ENCODE measurements at regions not wholly inside any gene's neighbourhood (a gene's known extent, or its start where the extent isn't known, plus 50 kb on each side); places are given as distances from the start of the nearest gene placed in this dataset.
"Not testable (repeated sequence)": the region's sequence is repeated elsewhere in the genome, so short reads cannot be mapped to it uniquely, and the experiment has no call there.

GRCh38 chrX:122184791-122185190, 999.3 kb upstream of the GRIA3 start:
- DNase-seq (ENCODE audit: low read depth in 2 of 2) = no peak

DNA sequence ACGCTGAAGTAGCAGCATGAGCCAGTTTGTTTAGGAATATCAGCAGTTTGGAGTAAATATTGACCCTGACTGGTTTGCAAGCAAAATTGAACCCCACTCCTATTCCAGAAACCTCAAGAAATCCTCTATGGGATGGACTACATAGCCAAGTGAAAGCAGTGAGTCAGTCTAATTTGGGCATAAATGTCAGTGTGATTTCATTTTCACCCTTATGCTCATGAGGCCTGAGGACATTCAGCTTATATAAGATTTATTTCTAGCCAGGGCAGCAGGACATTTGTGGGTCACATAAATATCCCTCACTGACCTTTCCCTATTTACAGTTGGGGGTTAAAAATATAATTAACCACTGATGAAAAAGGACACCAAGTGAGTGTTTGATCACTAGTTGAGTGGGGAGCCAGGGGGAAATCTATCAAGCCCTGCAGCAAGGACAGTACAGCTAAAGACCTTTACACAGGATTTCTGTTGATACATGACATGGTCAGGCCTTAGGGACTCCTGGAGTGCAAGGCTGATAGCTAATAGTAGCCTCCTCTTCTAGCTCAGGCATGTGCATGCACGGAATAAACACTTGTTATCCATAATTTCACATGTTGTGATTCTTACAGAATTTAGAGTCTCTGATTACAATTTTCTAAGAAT, 996.9 kb upstream of the GRIA3 start:
- DNase-seq (ENCODE audit: low read depth in 2 of 2) = no peak

- peak; percentile 2 to 8 for DNase-seq (ENCODE audit: low read depth in 2 of 2)
Measured at GRCh38 chrX:122188751-122189150, 995.3 kb upstream of the GRIA3 start.

DNA sequence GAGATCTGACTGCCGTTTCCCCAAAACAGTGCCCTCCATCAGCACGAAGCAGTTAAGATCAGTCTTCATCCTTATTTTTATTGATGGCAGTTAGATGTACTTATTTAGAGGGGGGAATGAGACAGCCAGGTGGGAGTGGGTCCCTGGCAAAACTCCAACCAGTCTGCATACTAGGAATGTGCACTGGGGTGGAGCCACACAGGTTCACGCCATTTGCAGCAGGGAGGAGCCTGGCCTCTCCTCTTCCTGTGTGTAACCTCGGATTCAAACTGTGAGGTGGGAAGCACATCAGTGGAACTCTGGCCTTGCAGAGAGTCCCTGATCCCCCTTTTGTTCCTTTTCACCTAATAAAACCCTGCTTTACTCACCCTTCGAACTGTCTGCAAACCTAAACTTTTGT, 987.7 kb upstream of the GRIA3 start:
- DNase-seq (ENCODE audit: low read depth in 2 of 2) = no peak

- DNase-seq (ENCODE audit: low read depth in 2 of 2) = no peak
Measured at GRCh38 chrX:122203399-122203798, 980.7 kb upstream of the GRIA3 start.

DNA sequence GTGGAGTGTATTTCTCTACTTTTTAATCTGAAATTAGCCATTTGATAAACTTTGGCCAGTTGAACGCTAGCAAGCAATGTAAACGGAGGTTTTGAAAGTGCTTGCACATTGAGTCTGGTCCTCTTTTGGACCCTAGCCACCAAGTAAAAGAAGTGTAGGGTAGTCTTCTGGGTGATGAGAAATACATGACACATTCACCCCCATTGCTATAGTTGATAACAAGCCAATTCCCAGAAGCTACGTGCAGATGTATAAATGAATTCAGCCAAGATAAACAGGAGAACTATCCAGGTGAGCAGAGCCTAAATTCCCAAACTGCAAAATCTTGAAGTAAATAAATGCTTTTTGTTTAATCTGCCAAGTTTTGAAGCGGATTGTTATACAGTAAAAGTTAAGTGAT, 965.4 kb upstream of the GRIA3 start:
- no peak for DNase-seq (ENCODE audit: low read depth in 2 of 2)

- DNase-seq (ENCODE audit: low read depth in 2 of 2) = no peak
Measured at GRCh38 chrX:122219226-122219625, 964.9 kb upstream of the GRIA3 start.

- no peak for DNase-seq (ENCODE audit: low read depth in 2 of 2)
Measured at GRCh38 chrX:122219735-122220134, 964.3 kb upstream of the GRIA3 start.

- no peak for DNase-seq (ENCODE audit: low read depth in 2 of 2)
Measured at GRCh38 chrX:122220644-122221373, 963.3 kb upstream of the GRIA3 start.

- DNase-seq (ENCODE audit: low read depth in 2 of 2) = not testable (repeated sequence)
Measured at GRCh38 chrX:122221810-122222209, 962.3 kb upstream of the GRIA3 start.

GRCh38 chrX:122224137-122224536, 959.9 kb upstream of the GRIA3 start:
- not testable (repeated sequence) for DNase-seq (ENCODE audit: low read depth in 2 of 2)

GRCh38 chrX:122238801-122239200, 945.3 kb upstream of the GRIA3 start:
- peak; percentile 7 to 10 for DNase-seq (ENCODE audit: low read depth in 2 of 2)

GRCh38 chrX:122241959-122242358, 942.1 kb upstream of the GRIA3 start:
- no peak for DNase-seq (ENCODE audit: low read depth in 2 of 2)

- no peak for DNase-seq (ENCODE audit: low read depth in 2 of 2)
Measured at GRCh38 chrX:122244080-122244479, 940.0 kb upstream of the GRIA3 start.

DNA sequence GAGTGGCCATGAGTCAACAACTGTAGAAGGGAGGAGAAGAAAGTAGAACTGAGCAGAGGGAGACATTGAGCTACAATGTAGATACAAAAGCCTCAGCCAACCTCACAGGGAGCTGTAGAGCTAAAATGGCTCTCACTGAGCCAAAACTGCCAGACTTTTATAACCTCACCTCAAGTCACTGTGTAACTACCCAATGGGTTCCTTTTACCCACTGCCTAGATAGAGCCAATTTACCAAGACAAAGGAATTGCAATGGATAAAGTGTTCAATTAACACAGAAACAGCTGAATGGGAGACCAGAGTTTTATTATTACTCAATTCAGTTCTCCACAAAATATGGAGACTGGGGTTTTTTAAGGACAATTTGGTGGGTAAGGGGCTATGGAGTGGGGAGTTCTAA, 938.9 kb upstream of the GRIA3 start:
- DNase-seq (ENCODE audit: low read depth in 2 of 2) = no peak

DNA sequence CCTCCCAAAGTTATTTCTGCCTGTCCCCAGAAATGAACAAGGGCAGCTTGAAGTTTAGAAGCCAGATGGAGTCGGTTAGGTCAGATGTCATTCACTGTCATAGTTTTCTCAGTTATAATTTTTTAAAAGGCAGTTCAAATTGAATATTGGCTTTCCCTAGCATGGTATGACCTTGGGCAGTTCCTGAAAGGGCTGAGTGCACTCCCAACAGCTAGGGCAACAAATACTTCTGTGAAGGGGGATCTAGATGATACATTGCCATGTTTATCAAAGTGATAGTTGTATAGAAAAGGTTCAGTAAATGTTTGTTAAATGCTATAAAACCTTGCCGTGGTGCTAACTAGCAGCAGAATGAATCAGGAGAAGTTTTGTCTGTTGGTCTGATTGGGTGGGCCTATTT, 938.1 kb upstream of the GRIA3 start:
- DNase-seq (ENCODE audit: low read depth in 2 of 2) = no peak

DNA sequence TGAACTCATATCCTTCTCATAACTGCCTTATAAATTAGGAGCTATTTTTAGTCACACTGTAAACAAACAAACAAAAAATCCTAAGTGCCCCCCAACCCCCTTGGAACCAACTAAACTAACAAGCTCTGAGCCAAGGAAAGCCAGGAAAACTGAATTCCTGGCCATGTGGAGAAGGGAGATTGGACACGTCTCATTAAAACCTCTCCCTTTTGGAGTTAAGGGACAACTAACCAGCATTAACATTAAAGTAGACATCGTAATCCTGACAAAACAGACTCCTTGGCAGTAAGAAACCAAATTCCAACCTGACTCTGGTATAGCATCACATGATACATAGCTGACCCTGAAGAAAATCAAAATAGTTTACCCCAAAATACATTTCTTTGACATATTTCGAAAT, 937.1 kb upstream of the GRIA3 start:
- no peak for DNase-seq (ENCODE audit: low read depth in 2 of 2)

- DNase-seq (ENCODE audit: low read depth in 2 of 2) = peak; percentile 16 to 17
Measured at GRCh38 chrX:122248681-122249080, 935.4 kb upstream of the GRIA3 start.

DNA sequence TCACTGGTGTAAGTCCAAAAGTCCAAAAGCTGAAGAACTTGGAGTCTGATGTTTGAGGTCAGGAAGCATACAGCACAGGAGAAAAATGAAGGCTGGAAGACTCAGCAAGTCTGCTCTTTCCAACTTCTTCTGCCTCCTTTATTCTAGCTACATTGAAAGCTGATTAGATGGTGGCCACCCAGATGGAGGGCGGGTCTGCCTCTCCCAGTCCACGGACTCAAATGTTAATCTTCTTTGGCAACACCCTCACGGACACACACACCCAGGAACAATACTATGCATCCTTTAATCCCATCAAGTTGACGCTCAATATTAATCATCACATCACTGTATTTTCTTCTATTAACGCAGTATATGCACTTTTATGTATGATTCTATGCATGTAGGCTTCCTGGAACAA, 931.6 kb upstream of the GRIA3 start:
- no peak for DNase-seq (ENCODE audit: low read depth in 2 of 2)

- DNase-seq (ENCODE audit: low read depth in 2 of 2) = no peak
Measured at GRCh38 chrX:122268353-122268752, 915.7 kb upstream of the GRIA3 start.

DNA sequence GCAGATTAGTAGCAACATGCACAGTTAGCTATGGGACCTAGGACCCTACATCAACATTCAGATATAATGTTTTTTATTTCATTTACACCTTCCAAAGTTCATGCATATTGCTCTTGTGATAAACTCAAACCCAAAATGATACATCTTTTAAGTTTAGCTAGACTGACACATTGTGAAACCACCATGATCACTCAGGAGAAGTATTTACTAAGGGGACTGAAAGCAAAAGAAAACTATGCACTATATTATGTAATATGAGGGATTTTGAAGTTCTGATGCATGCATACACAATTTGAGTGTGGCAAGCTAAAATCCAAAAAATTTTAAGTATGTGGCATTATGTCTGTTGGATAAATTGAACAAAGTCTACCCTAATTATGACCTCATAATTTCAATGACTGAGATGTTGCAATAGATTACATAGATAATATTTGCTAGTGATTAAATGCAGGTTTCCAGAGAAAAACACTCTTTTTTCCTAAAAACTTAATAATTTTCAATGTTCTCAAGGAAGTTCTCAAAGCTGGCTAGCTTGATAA, 914.8 kb upstream of the GRIA3 start:
- peak; percentile 16 to 24 for DNase-seq (ENCODE audit: low read depth in 2 of 2)

DNA sequence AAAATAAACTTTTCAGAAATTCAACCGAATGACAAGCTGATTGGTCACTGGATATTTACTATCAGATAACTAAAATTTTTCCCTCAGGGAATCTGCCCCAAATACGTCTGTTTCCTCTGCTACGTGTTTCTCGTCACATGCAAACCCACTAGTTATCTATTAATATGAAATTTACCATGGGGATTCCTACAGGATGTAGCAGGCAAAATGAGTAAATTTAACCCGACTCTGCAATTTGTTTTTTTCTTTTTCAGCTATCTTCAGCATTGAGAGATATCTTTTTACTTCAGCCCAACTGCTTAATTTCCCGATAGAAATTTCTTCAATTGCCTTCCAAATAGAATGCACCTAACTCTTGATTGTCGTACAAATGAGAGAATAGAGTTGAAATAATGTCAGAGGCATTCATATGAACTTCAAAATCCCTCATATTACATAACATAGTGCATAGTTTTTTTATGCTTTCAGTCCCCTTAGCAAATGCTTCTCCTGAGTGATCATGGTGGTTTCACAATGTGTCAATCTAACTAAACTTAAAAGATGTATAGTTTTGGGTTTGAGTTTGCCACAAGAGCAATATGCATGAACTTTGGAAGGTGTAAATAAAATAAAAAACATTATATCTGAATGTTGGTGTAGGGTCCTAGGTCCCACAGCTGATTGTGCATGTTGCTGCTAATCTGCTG, 913.1 kb upstream of the GRIA3 start:
- no peak for DNase-seq (ENCODE audit: low read depth in 2 of 2)

DNA sequence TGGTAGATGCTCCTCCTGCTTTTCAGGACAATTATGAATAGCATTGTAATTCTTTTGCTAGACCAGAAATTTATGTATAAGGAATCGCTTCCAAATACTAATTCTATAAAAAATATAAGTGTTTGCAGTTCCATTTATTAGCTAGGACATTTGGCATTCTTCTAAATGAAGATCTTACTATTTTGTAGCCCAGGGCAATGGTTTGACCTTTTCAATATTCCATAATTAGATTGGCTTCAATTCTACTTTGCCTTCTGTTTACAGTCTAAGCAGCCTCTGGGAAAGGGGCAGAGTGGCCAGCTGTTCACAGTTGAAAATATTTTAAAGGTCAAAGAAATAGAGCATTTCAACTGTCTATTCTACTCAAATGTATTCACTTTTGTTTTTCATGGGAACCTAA, 912.1 kb upstream of the GRIA3 start:
- DNase-seq (ENCODE audit: low read depth in 2 of 2) = no peak
